H54 (cell line): ENCODE measurements at regions not wholly inside any gene's neighbourhood (a gene's known extent, or its start where the extent isn't known, plus 50 kb on each side); places are given as distances from the start of the nearest gene placed in this dataset.
A peak's percentile ranks its signal among the peaks of the same experiment; 100 is the strongest.

ENCODE experiments used
- DNase-seq: peaks from one replicate; pipeline ENCODE4 v3.0.0; 2011; ENCODE audit warnings: low spot score, mixed read lengths; ENCODE audit not compliant: insufficient read length
- FAIRE-seq: peaks from 3 replicates; lab custom pipeline; 2011; peaks lifted over from hg19 to GRCh38; lab: Jason Lieb, UNC
- POLR2A ChIP-seq: IDR thresholded peaks from 2 replicates; pipeline ENCODE4 v1.6.1; 2011; ENCODE audit warnings: low read depth, mild to moderate bottlenecking, low read length

DNA sequence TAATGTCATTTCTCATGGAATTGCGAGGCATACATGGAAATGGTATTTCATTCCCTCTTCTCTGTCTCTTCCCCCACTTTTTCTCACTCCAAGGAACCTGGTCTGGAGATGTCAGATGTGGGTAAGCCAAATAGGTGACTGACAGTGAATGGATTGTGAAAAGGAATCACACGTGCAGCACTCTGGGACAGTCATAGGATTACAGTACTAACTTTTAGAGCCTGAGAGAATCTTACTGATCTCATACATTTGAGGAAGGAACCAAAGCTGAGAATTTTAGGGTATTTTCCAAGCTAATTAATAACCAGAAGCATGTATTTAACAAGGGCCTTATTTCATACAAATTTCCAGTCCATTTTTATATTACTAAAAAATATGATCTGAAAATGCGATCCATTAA is 58.1 kb upstream of the ERBB4 start:
- no peak for FAIRE-seq
- DNase-seq = no peak
- no peak for TF ChIP-seq POLR2A

DNA sequence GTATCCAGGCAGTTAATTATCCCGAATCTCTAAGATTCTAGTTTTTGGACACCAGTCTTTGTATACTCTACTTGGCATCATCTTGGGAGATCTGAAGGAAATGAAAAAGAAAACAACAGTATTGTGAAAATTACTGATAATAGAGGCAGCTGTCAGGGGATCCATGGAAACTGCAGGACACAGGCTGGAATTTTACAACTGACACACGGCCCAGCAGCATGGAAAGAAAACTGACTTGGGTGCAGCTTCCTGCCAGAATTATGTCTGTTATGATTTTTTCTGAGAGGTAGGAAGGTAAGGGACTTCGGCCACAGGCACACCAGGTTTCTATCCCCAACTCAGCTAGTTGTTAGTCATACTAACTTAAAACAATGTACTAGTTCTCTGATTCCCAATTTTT is 57.7 kb upstream of the ERBB4 start:
- no peak for FAIRE-seq
- TF ChIP-seq POLR2A = no peak

DNA sequence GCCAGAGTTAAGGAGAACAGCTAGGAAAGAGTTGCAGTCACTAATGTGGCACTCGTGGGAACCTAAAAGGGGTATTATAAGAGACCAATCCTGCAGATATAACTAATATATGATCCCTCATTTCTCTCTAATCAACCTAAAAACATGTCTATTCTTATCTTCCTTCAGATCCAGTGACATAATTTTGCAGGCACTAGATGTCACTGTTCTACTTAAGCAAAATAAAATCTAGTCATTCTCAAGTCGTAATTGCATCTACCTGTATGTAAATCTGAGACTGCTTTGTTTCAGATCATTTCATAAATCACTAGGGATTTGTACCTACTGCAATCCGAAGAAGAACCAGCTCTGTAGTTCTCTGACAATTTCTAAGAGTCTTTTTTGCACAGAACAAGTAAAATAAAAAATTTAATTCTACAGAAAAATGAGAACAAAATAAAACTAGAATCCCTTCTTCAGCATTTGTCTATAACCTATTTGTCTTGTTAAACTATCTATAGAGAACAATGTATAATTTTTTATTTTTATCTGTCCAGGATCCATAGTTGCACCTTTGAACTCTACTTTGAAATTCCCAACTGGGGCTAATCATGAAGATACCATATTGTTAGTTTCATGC is 56.5 kb upstream of the ERBB4 start:
- TF ChIP-seq POLR2A = no peak
- FAIRE-seq (peak; percentile 83), DNase-seq (no peak)

More for the DNA sequence above, 57.7 kb upstream of the ERBB4 start:
- no peak for DNase-seq

DNA sequence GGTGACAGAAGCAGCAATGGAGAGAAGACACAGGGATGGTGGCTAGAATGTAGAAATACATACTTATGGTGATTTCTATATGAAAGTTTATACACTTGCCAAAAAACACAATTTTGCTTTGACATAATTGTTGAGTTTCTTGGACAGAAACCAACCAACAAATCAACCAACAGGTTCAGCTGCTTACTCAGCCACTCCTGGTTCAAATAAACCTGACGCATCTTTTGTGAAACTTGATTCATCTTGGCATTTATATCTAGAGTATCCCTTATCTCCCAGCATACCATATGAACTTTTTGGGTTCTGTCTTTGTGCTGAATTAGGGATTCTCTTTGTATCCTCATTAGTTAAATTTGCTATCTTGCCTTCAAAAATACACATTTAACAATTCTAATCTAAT is 54.1 kb upstream of the ERBB4 start:
- DNase-seq (no peak), FAIRE-seq (no peak)
- no peak for TF ChIP-seq POLR2A
